Cardiac fibroblast (primary cell): ENCODE measurements at regions not wholly inside any gene's neighbourhood (a gene's known extent, or its start where the extent isn't known, plus 50 kb on each side); places are given as distances from the start of the nearest gene placed in this dataset.

Experiments used
- DNase-seq, 2 donors: peaks; one replicate each; pipeline versions ENCODE4 v3.0.0 to v3.0.0-alpha.2; 2010; ENCODE audit warnings: low read depth in 2 of 2
- H3K4me3 ChIP-seq, 2 donors: replicated peaks in 1 of 2; 1 replicate in 1 of 2; 2 replicates in 1 of 2; pipeline ENCODE4 v1.5.1; 2011; ENCODE audit warnings: low read depth in 2 of 2, low read length in 2 of 2, mild to moderate bottlenecking in 2 of 2, moderate library complexity in 1 of 2
- TF ChIP-seq, protein P1 (sequence below): IDR thresholded peaks from one replicate; pipeline ENCODE4 v1.5.1; 2011; ENCODE audit warnings: low read depth, mild to moderate bottlenecking, low read length, inconsistent platforms

DNA sequence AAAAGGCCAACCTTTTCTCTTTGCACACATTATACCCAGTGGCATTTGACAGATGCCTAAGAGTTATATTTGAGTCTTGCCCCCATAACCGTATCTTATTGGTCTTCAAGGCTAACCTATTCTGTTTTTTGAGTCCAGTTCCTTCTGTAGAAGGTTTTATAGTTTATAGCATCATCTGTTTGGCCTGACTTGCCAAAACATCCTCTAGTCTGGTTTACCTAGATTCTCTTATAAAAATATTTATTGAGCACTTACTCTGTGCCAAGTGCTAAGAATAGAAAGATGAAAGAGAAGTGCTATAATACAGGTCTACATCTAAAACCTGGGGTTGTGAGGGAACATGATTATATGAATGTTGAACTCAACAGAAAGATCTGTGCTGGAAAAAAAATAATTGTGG is 55.9 kb upstream of the PIP4K2A start:
- TF ChIP-seq, protein P1, sequence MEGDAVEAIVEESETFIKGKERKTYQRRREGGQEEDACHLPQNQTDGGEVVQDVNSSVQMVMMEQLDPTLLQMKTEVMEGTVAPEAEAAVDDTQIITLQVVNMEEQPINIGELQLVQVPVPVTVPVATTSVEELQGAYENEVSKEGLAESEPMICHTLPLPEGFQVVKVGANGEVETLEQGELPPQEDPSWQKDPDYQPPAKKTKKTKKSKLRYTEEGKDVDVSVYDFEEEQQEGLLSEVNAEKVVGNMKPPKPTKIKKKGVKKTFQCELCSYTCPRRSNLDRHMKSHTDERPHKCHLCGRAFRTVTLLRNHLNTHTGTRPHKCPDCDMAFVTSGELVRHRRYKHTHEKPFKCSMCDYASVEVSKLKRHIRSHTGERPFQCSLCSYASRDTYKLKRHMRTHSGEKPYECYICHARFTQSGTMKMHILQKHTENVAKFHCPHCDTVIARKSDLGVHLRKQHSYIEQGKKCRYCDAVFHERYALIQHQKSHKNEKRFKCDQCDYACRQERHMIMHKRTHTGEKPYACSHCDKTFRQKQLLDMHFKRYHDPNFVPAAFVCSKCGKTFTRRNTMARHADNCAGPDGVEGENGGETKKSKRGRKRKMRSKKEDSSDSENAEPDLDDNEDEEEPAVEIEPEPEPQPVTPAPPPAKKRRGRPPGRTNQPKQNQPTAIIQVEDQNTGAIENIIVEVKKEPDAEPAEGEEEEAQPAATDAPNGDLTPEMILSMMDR, result no peak
- H3K4me3 ChIP-seq, result no peak overlapping the region
- DNase-seq, result no peak

DNA sequence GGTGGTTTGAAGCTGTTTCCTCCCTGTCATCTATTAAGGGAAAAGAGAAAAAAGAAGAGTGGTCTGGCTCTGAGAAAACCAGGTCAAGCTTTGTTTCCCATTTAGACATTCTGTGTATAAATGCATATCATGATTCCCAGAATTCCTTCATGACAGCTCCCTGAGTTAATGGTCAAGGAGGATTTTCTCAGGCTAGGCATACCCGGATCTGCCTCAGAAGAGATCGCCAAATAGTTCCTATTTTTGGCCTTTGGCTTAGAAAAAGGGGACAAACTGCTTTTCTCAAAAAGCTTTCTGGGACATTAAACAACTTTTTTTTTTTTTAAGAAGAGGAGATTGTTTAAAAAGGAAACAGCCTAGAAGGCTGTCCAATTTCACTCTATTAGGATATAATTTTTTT is 53.5 kb upstream of the PIP4K2A start:
- TF ChIP-seq, protein P1, result no peak
- no peak overlapping the region for H3K4me3 ChIP-seq
- DNase-seq, result no peak

DNA sequence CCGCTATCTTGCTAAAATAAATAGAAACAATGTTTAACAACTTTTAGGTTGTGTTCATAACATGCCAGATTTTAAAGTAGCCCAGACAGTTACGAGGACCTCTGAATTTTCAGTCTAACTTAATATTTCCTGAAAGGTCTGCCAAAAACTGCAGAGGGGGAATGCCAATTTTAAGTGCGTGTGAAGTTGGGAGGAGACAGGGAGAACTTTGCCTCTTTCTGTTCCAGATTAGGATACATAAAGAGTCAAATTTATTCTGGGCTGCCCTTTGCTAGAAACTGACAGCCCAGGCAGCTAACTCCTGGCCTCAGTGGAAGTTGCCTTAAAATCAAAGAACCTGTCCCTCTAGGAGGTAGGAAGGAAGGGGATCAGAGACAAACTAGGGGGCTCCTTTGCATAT is 52.3 kb upstream of the PIP4K2A start:
- TF ChIP-seq, protein P1, result no peak
- peak in 1 of 2 donors; percentile 45 for DNase-seq
- H3K4me3 ChIP-seq, result no peak overlapping the region

DNA sequence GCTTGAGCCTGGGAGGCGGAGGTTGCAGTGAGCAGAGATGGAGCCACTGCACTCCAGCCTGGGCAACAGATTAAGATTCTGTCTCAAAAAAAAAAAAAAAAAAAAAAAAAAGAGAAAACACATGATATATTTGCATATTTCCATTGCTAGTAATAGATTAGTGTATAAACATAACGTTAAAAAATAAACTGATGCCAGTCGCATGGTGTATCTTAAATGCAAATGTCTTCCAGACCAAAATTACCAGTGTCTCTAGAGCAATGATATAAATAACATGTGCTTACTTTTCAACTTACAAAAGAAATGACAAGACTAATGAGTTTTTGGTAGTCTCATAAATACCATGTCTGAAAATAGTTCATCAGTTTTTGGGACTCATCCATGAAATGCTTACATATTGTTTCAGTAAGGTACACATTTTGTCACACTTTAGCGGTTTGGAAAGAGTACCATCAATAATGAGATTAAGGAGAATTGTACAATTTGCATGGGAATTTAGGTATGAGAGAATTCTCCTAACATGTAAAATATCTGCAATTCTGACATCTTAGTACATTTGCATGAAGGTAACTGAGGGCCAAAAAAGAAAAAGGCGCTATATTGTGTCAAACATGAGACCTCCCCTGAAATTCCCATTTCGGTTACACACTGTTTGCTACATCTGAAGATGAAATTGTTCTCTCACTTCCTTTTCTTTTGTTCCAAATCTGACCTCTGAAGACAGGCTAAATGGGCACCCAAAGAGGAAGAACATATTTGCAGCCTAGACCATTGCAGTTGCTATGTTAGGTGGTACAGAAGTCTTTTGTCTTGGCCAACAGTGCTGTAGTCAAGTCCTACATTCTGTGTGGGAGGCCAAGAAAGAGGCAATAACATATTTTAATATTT is 51.5 kb upstream of the PIP4K2A start:
- no peak overlapping the region for H3K4me3 ChIP-seq
- no peak for DNase-seq
- TF ChIP-seq, protein P1, result no peak

DNA sequence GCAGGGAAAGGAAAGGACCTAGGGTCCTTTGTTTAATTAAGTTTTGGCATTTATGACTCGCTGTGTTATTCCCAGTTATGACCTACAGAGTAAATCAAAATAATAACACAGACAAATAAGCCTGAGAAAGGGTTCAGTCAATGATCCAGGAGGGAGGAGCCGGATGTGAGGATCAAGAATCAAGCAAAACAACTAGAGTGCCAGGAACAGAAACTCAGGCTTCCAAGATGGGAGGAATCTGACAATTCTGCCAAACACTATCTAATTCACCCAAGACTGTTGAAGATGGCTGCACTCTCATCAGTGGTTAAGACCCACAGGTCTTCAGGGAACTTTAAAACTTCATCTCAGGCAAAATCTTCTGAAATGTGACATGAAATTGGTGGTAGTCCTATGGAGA is 50.3 kb upstream of the PIP4K2A start:
- no peak overlapping the region for H3K4me3 ChIP-seq
- peak in 1 of 2 donors; percentile 39 for DNase-seq
- TF ChIP-seq, protein P1, result no peak
